ENCODE measurements at regions not wholly inside any gene's neighbourhood (a gene's known extent, or its start where the extent isn't known, plus 50 kb on each side); places are given as distances from the start of the nearest gene placed in this dataset.

DNA sequence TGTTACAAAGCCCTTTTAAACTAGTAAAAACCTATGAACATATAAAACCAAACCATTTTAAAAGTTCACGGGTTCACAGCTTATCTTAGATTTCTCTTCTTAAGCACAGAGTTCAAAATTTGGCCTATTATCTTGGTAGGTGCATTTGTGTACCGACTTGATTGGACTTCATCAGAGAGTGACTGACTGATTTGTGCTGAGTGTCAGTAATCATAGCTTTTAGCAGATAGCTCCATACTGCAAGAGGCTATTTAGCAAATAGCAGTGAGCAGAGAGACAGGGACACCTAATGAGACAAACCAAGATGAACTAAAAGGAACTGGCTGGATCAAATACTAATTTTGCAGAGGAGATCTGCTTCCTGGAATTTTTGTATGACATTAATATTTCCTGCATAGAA lies 274.5 kb downstream of the PRR16 start:
- TF ChIP-seq, protein P1, sequence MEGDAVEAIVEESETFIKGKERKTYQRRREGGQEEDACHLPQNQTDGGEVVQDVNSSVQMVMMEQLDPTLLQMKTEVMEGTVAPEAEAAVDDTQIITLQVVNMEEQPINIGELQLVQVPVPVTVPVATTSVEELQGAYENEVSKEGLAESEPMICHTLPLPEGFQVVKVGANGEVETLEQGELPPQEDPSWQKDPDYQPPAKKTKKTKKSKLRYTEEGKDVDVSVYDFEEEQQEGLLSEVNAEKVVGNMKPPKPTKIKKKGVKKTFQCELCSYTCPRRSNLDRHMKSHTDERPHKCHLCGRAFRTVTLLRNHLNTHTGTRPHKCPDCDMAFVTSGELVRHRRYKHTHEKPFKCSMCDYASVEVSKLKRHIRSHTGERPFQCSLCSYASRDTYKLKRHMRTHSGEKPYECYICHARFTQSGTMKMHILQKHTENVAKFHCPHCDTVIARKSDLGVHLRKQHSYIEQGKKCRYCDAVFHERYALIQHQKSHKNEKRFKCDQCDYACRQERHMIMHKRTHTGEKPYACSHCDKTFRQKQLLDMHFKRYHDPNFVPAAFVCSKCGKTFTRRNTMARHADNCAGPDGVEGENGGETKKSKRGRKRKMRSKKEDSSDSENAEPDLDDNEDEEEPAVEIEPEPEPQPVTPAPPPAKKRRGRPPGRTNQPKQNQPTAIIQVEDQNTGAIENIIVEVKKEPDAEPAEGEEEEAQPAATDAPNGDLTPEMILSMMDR (conservative IDR thresholded peaks at IDR 0.05), result no peak
- TF ChIP-seq ZFX (IDR thresholded peaks at IDR 0.05), result no peak
- H3K27ac ChIP-seq, result no peak overlapping the region

DNA sequence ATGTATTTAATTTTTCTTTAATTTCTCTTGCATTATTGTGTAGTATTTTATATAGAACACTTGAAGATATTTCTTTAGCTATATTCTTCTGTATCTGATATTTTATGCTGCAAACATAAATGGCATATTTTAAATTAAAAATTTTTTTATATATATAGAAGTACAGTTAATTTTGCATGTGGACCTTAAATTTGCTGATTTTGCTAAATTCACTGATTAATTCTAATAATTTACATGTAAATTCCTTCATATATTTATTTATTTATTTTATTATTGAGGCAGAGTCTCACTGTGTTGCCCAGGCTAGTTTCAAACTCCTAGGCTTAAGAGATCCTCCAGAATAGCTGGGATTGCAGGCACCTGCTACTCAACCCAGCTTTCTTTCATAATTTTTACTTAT lies 276.9 kb downstream of the PRR16 start:
- TF ChIP-seq ZFX (IDR thresholded peaks at IDR 0.05), result no peak
- TF ChIP-seq, protein P1 (conservative IDR thresholded peaks at IDR 0.05), result no peak
- H3K27ac ChIP-seq, result no peak overlapping the region

DNA sequence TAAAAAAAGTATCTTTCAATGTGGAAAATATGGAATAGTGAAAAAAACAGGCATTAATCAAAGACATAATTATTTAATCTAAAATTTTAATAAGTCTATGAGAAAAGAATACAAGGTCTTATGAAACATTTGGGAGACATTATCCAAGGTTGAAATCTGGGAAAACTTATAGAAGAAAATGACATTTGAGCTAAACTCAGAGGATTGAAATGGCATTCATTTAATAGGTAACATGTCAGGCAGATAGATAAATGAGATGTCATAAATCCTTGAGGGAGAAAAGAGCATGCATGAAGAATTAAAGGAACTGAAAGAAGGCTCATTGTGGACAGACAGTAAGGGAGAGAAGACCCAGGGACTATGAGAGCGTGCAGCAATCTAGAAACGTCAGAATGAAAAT lies 284.4 kb downstream of the PRR16 start:
- TF ChIP-seq, protein P1 (conservative IDR thresholded peaks at IDR 0.05), result no peak
- no peak for TF ChIP-seq ZFX (IDR thresholded peaks at IDR 0.05)
- no peak overlapping the region for H3K27ac ChIP-seq

DNA sequence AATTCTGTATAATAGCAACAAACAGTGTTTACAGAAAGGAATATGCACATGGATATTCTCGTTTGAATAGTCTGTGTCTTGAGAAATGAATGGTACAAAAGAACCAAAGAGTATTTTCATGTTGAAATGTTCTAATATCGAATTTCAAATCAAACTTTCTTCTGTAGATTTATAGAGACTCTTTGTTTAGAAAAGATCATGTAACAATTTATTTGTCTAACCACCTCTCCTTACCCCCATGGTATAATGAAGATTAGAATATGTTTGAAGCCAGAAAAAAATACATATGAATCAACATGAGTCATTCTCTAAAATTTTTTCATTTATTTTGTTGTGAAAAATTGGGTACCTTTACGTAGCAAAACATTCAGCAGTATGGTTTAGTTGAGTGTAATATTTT lies 285.6 kb downstream of the PRR16 start:
- TF ChIP-seq, protein P1 (conservative IDR thresholded peaks at IDR 0.05), result no peak
- no peak for TF ChIP-seq ZFX (IDR thresholded peaks at IDR 0.05)
- no peak overlapping the region for H3K27ac ChIP-seq

DNA sequence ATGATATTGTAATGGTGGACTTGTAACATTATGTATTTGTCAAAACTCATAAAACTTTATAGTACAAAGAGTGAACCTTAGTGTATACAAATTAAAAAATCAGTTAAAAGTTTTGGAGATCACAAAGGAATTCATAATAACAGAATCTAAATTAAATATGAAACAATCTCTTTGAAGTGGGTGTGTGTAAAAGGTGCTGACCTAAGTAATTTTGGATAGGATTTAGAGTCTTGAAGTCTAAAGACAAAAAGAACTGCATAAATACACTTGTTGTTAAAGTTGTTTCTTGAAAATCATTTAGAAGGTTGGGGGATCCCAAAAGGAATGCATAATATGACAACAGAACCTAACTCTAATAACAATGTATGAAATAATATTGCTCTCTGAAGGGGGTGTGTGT lies 295.5 kb downstream of the PRR16 start:
- TF ChIP-seq ZFX (IDR thresholded peaks at IDR 0.05), result no peak
- TF ChIP-seq, protein P1 (conservative IDR thresholded peaks at IDR 0.05), result no peak
- H3K27ac ChIP-seq, result no peak overlapping the region

DNA sequence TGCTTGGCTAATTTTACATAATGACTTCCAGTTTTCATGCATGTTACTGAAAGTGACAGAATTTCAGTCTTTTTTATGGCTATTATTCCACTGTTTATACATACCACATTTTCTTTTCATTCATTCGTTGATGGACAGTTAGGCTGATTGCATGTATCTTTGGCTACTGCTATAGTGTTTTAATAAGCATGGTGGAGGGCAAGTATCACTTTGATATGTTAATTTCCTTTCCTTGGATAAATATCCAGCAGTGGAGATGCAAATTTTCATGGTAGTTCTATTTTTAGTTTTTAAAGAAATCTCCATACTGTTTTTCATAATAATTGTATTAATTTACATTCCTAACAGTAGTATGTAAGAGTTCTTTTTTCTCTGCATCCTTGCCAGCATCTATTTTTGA lies 297.9 kb downstream of the PRR16 start:
- TF ChIP-seq, protein P1 (conservative IDR thresholded peaks at IDR 0.05), result no peak
- H3K27ac ChIP-seq, result no peak overlapping the region

DNA sequence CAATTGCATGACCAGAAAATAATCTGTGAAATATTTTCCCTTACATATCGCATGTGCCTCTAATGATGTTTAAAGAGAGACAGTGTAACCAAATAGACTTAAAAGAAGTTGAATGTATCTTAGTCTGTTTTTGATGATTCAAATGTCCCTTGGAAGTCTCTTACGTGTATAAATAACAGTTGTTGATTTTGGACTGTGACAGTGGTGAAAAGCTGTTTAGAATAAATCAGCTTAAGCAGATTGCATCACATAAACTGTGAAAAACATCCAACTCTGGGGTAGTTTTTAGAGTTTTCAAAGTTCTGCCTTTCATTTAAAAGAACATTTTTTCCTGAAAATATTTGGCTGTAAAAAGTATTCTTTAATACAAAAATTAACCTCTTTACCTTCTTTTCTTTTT lies 301.1 kb downstream of the PRR16 start:
- no peak for TF ChIP-seq ZFX (IDR thresholded peaks at IDR 0.05)
- TF ChIP-seq, protein P1 (conservative IDR thresholded peaks at IDR 0.05), result no peak
- no peak overlapping the region for H3K27ac ChIP-seq

Measured in C4-2B (cell line).